Effector memory CD4-positive, alpha-beta T cell (primary cell): ENCODE measurements at regions not wholly inside any gene's neighbourhood (a gene's known extent, or its start where the extent isn't known, plus 50 kb on each side); places are given as distances from the start of the nearest gene placed in this dataset.

ENCODE experiments used
- DNase-seq, 3 donors: peaks; one replicate each; pipeline ENCODE4 v3.0.0-alpha.2; 2020
- H3K27ac ChIP-seq: 2 replicates; pipeline ENCODE4 v1.7.0; 2013; ENCODE audit warnings: mild to moderate bottlenecking, low read length, moderate library complexity; ENCODE audit not compliant: insufficient read depth, poor library complexity, severe bottlenecking
- H3K27me3 ChIP-seq: replicated peaks from 2 replicates; pipeline ENCODE4 v1.7.0; 2013; ENCODE audit warnings: mild to moderate bottlenecking, low read length; ENCODE audit not compliant: insufficient read depth, control insufficient read depth, poor library complexity, severe bottlenecking
- H3K36me3 ChIP-seq: 2 replicates; pipeline ENCODE4 v1.7.0; 2013; ENCODE audit warnings: mild to moderate bottlenecking, low read length, moderate library complexity; ENCODE audit not compliant: control insufficient read depth, insufficient read depth
- H3K4me1 ChIP-seq: 2 replicates; pipeline ENCODE4 v1.7.0; 2013; ENCODE audit warnings: low read length, mild to moderate bottlenecking; ENCODE audit not compliant: control insufficient read depth, insufficient read depth, poor library complexity, severe bottlenecking
- H3K4me3 ChIP-seq: 2 replicates; pipeline ENCODE4 v1.7.0; 2013; ENCODE audit warnings: low read length, low read depth, mild to moderate bottlenecking; ENCODE audit not compliant: insufficient read depth, poor library complexity, severe bottlenecking
- H3K9me3 ChIP-seq: 2 replicates; pipeline ENCODE4 v1.7.0; 2013; ENCODE audit warnings: mild to moderate bottlenecking, low read length, moderate library complexity; ENCODE audit not compliant: control insufficient read depth

GRCh38 chr2:226643030-226643945 is 156.3 kb downstream of the IRS1 start:
- no peak for DNase-seq
- Histone ChIP-seq H3K27me3 (no peaks in the 10 kb centered on the region), H3K9me3 (no peaks in the 10 kb centered on the region), H3K27ac (no peak overlapping the region), H3K4me3 (no peak overlapping the region), H3K36me3 (no peaks in the 10 kb centered on the region), H3K4me1 (no peaks in the 10 kb centered on the region)

GRCh38 chr2:226641008-226641407 is 158.6 kb downstream of the IRS1 start:
- Histone ChIP-seq H3K4me1 (no peaks in the 10 kb centered on the region), H3K9me3 (no peaks in the 10 kb centered on the region), H3K27me3 (no peaks in the 10 kb centered on the region), H3K4me3 (no peak overlapping the region), H3K27ac (no peak overlapping the region), H3K36me3 (no peaks in the 10 kb centered on the region)
- DNase-seq, result no peak

- H3K27me3 ChIP-seq, result no peaks in the 10 kb centered on the region
- no peak for DNase-seq
- no peak overlapping the region for H3K27ac ChIP-seq
- H3K4me3 ChIP-seq, result no peak overlapping the region
- no peaks in the 10 kb centered on the region for H3K4me1 ChIP-seq
- no peaks in the 10 kb centered on the region for H3K36me3 ChIP-seq
- H3K9me3 ChIP-seq, result no peaks in the 10 kb centered on the region
These were observed 159.1 kb downstream of the IRS1 start for GRCh38 chr2:226640501-226640900.

GRCh38 chr2:226639550-226639949 is 160.1 kb downstream of the IRS1 start:
- H3K27ac ChIP-seq, result no peak overlapping the region
- H3K9me3 ChIP-seq, result no peaks in the 10 kb centered on the region
- no peaks in the 10 kb centered on the region for H3K4me1 ChIP-seq
- no peak overlapping the region for H3K4me3 ChIP-seq
- no peaks in the 10 kb centered on the region for H3K27me3 ChIP-seq
- no peak for DNase-seq
- H3K36me3 ChIP-seq, result no peaks in the 10 kb centered on the region

- Histone ChIP-seq H3K9me3 (no peaks in the 10 kb centered on the region), H3K27me3 (no peaks in the 10 kb centered on the region), H3K4me3 (no peak overlapping the region), H3K27ac (no peak overlapping the region), H3K36me3 (no peaks in the 10 kb centered on the region), H3K4me1 (no peaks in the 10 kb centered on the region)
- no peak for DNase-seq
These were observed 161.0 kb downstream of the IRS1 start for GRCh38 chr2:226638576-226638975.

- Histone ChIP-seq H3K9me3 (no peaks in the 10 kb centered on the region), H3K27ac (no peak overlapping the region), H3K36me3 (no peaks in the 10 kb centered on the region), H3K4me1 (no peaks in the 10 kb centered on the region), H3K27me3 (no peaks in the 10 kb centered on the region), H3K4me3 (no peak overlapping the region)
- DNase-seq, result no peak
These were observed 162.2 kb downstream of the IRS1 start for GRCh38 chr2:226637383-226637782.

- H3K36me3 ChIP-seq, result no peaks in the 10 kb centered on the region
- no peak for DNase-seq
- no peaks in the 10 kb centered on the region for H3K4me1 ChIP-seq
- no peak overlapping the region for H3K27ac ChIP-seq
- H3K27me3 ChIP-seq, result no peaks in the 10 kb centered on the region
- H3K9me3 ChIP-seq, result no peaks in the 10 kb centered on the region
- no peak overlapping the region for H3K4me3 ChIP-seq
These were observed 163.0 kb downstream of the IRS1 start for GRCh38 chr2:226636586-226636985.

GRCh38 chr2:226634943-226635604 is 164.5 kb downstream of the IRS1 start:
- DNase-seq, result no peak
- Histone ChIP-seq H3K4me1 (no peaks in the 10 kb centered on the region), H3K36me3 (no peaks in the 10 kb centered on the region), H3K9me3 (no peaks in the 10 kb centered on the region), H3K27ac (no peak overlapping the region), H3K4me3 (no peak overlapping the region), H3K27me3 (no peaks in the 10 kb centered on the region)

- Histone ChIP-seq H3K4me3 (no peak overlapping the region), H3K36me3 (no peaks in the 10 kb centered on the region), H3K27me3 (no peaks in the 10 kb centered on the region), H3K4me1 (no peaks in the 10 kb centered on the region), H3K27ac (no peak overlapping the region), H3K9me3 (no peaks in the 10 kb centered on the region)
- no peak for DNase-seq
These were observed 167.9 kb downstream of the IRS1 start for GRCh38 chr2:226631671-226632070.

- H3K36me3 ChIP-seq, result no peaks in the 10 kb centered on the region
- no peak overlapping the region for H3K27ac ChIP-seq
- DNase-seq, result no peak
- H3K9me3 ChIP-seq, result no peaks in the 10 kb centered on the region
- no peaks in the 10 kb centered on the region for H3K27me3 ChIP-seq
- no peaks in the 10 kb centered on the region for H3K4me1 ChIP-seq
- no peak overlapping the region for H3K4me3 ChIP-seq
These were observed 168.4 kb downstream of the IRS1 start for GRCh38 chr2:226631187-226631586.
